ENCODE measurements at regions not wholly inside any gene's neighbourhood (a gene's known extent, or its start where the extent isn't known, plus 50 kb on each side); places are given as distances from the start of the nearest gene placed in this dataset.

DNA sequence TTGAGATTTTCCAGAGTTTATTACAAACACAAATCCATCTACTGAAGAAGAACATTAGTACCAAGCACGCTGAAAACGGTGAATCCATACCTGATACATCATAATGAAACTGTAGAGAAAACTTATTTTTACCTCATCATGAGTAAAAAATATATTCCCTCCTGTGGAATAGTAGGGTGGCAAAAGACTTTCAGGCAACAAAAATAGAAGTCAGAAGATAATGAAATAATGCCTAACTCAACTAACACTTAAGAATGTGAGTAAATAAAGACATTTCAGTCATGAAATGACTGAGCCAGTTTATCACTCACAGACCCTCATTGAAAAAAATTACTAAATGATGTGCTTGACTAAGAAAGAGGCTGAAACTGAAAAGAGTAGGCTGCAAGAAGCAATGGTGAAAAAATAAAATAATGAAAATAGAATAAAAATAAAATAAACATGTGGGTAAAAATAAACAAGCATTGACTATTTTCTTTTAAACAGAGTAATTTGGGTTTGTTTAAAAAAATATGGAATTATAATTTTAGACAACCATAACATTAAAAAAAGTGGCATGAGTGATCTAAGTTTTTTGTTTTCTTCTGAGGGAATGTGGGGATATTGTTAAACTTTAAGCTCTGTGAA, 148.6 kb downstream of the ASCL1 start:
- TF ChIP-seq RFX5 (IDR thresholded peaks at IDR 0.05; ENCODE audit: low read length) (no peak), RAD21 (IDR thresholded peaks at IDR 0.05; ENCODE audit: low read length) (no peak), CTCF (IDR thresholded peaks at IDR 0.05) (no peak), MAX (IDR thresholded peaks at IDR 0.05; ENCODE audit: low read depth) (no peak), EZH2phosphoT487 (IDR thresholded peaks at IDR 0.05; ENCODE audit: borderline replicate concordance, low read depth) (no peak), TAF1 (IDR thresholded peaks at IDR 0.05; ENCODE audit: borderline replicate concordance, low read depth, low read length) (no peak), FOXM1 (IDR thresholded peaks at IDR 0.05; ENCODE audit: low read depth) (no peak), IRF3 (IDR thresholded peaks at IDR 0.05; ENCODE audit: low read depth, low read length) (no peak)
